Activated CD8-positive, alpha-beta memory T cell treated with anti-CD3 and anti-CD28 coated beads, Interleukin-2, amount 50 U/mL, for 24 hours (primary cell): ENCODE measurements at regions not wholly inside any gene's neighbourhood (a gene's known extent, or its start where the extent isn't known, plus 50 kb on each side); places are given as distances from the start of the nearest gene placed in this dataset.

Experiments
- DNase-seq: peaks from one replicate; pipeline ENCODE4 v3.0.0-alpha.2; 2020; ENCODE audit errors: extremely low read depth

GRCh38 chr13:53201454-53202225, 173.0 kb downstream of the OLFM4 start:
- no peak for DNase-seq

GRCh38 chr13:53204598-53204997, 176.0 kb downstream of the OLFM4 start:
- no peak for DNase-seq

- DNase-seq = no peak
These were observed 177.8 kb downstream of the OLFM4 start for GRCh38 chr13:53206455-53206854.

- no peak for DNase-seq
These were observed 178.9 kb downstream of the OLFM4 start for GRCh38 chr13:53207556-53207955.

GRCh38 chr13:53214433-53214832, 185.8 kb downstream of the OLFM4 start:
- no peak for DNase-seq

- no peak for DNase-seq
These were observed 186.9 kb downstream of the OLFM4 start for GRCh38 chr13:53215563-53215962.

GRCh38 chr13:53216773-53217172, 188.2 kb downstream of the OLFM4 start:
- DNase-seq = no peak

- no peak for DNase-seq
These were observed 188.6 kb downstream of the OLFM4 start for GRCh38 chr13:53217194-53217593.

GRCh38 chr13:53220038-53220437, 191.4 kb downstream of the OLFM4 start:
- no peak for DNase-seq

GRCh38 chr13:53237696-53238095, 209.1 kb downstream of the OLFM4 start:
- DNase-seq = no peak

GRCh38 chr13:53238261-53238660, 209.6 kb downstream of the OLFM4 start:
- DNase-seq = no peak

- DNase-seq = no peak
These were observed 211.9 kb downstream of the OLFM4 start for GRCh38 chr13:53240401-53241025.

- no peak for DNase-seq
These were observed 213.3 kb downstream of the OLFM4 start for GRCh38 chr13:53241891-53242348.

- no peak for DNase-seq
These were observed 220.6 kb downstream of the OLFM4 start for GRCh38 chr13:53249236-53249635.

- DNase-seq = no peak
These were observed 221.8 kb downstream of the OLFM4 start for GRCh38 chr13:53250272-53250875.

- DNase-seq = no peak
These were observed 222.4 kb downstream of the OLFM4 start for GRCh38 chr13:53250977-53251376.

GRCh38 chr13:53254500-53254899, 225.9 kb downstream of the OLFM4 start:
- DNase-seq = no peak

- DNase-seq = no peak
These were observed 227.2 kb downstream of the OLFM4 start for GRCh38 chr13:53255795-53256194.

- no peak for DNase-seq
These were observed 232.0 kb downstream of the OLFM4 start for GRCh38 chr13:53260594-53260993.

- DNase-seq = no peak
These were observed 236.3 kb downstream of the OLFM4 start for GRCh38 chr13:53264751-53265385.

GRCh38 chr13:53266757-53267156, 238.1 kb downstream of the OLFM4 start:
- no peak for DNase-seq

- DNase-seq = no peak
These were observed 241.0 kb downstream of the OLFM4 start for GRCh38 chr13:53269634-53270033.

GRCh38 chr13:53272873-53273272, 244.3 kb downstream of the OLFM4 start:
- no peak for DNase-seq
